Thyroid gland (tissue), 4 donors: ENCODE measurements at regions not wholly inside any gene's neighbourhood (a gene's known extent, or its start where the extent isn't known, plus 50 kb on each side); places are given as distances from the start of the nearest gene placed in this dataset.

Experiments used
- DNase-seq, 2 donors: peaks; one replicate each; pipeline ENCODE4 v3.0.0-alpha.2; 2019
- H3K27ac ChIP-seq, 3 donors: fragments of 200-600 bp; sonication (generic); 1 replicate in 2 of 3; 2 replicates in 1 of 3; pipeline ENCODE4 v1.5.1; 2016 to 2019; ENCODE audit warnings: mild to moderate bottlenecking in 1 of 3, moderate library complexity in 1 of 3
- H3K27me3 ChIP-seq: fragments of 200-600 bp; sonication (generic); one replicate; pipeline ENCODE4 v1.5.1; 2019
- H3K36me3 ChIP-seq, 2 donors: fragments of 200-600 bp; sonication (generic); one replicate each; pipeline ENCODE4 v1.5.1; 2016 to 2019
- H3K4me1 ChIP-seq, 2 donors: fragments of 200-600 bp; sonication (generic); one replicate each; pipeline ENCODE4 v1.5.1; 2017 to 2019
- H3K4me3 ChIP-seq, 3 donors: fragments of 200-600 bp; sonication (generic); replicated peaks in 1 of 3; 1 replicate in 2 of 3; 2 replicates in 1 of 3; pipeline ENCODE4 v1.5.1; 2016; ENCODE audit warnings: mild to moderate bottlenecking in 1 of 3
- H3K9me3 ChIP-seq: fragments of 200-600 bp; sonication (generic); one replicate; pipeline ENCODE4 v1.5.1; 2017
- POLR2A ChIP-seq, 2 donors: fragments of 450-650 bp; IDR thresholded peaks; one replicate each; pipeline ENCODE4 v1.6.1; 2017; ENCODE audit warnings: antibody characterized with exemption in 2 of 2, mild to moderate bottlenecking in 2 of 2, moderate library complexity in 1 of 2
- WGBS, 2 donors: methylation state at CpG; one replicate each; pipeline ENCODE4 v1.1.5; 2017; 5-methylcytosine and 5-hydroxymethylcytosine counted together
- intact Hi-C: fragments of 100-400 bp; cut with DNase I; formaldehyde crosslinking; loops from one replicate; pipeline ENCODE4 v1.15.1; 2023
- TF ChIP-seq, protein P1 (sequence below), 6 experiments: fragments of 200-600 bp in 3 of 6; fragments of 450-650 bp in 3 of 6; sonication (generic) in 3 of 6; IDR thresholded peaks; one replicate each; pipeline ENCODE4 v1.5.1; 2016 to 2019; ENCODE audit warnings: antibody characterized with exemption in 6 of 6, mild to moderate bottlenecking in 2 of 6, inconsistent platforms in 1 of 6, moderate library complexity in 1 of 6

- TF ChIP-seq POLR2A (IDR thresholded peaks at IDR 0.05), result no peak
- TF ChIP-seq, protein P1, sequence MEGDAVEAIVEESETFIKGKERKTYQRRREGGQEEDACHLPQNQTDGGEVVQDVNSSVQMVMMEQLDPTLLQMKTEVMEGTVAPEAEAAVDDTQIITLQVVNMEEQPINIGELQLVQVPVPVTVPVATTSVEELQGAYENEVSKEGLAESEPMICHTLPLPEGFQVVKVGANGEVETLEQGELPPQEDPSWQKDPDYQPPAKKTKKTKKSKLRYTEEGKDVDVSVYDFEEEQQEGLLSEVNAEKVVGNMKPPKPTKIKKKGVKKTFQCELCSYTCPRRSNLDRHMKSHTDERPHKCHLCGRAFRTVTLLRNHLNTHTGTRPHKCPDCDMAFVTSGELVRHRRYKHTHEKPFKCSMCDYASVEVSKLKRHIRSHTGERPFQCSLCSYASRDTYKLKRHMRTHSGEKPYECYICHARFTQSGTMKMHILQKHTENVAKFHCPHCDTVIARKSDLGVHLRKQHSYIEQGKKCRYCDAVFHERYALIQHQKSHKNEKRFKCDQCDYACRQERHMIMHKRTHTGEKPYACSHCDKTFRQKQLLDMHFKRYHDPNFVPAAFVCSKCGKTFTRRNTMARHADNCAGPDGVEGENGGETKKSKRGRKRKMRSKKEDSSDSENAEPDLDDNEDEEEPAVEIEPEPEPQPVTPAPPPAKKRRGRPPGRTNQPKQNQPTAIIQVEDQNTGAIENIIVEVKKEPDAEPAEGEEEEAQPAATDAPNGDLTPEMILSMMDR (IDR thresholded peaks at IDR 0.05), result no peak
- no peak overlapping the region for H3K27ac ChIP-seq
- DNase-seq, result no peak
- no peaks in the 10 kb centered on the region for H3K4me1 ChIP-seq
- intact Hi-C loops, result no loop called here
- no peaks in the 10 kb centered on the region for H3K36me3 ChIP-seq
- H3K4me3 ChIP-seq, result no peak overlapping the region
- H3K27me3 ChIP-seq, result no peaks in the 10 kb centered on the region
- no peaks in the 10 kb centered on the region for H3K9me3 ChIP-seq
Measured at GRCh38 chr12:63056649-63057048, 94.4 kb downstream of the AVPR1A start.

DNA sequence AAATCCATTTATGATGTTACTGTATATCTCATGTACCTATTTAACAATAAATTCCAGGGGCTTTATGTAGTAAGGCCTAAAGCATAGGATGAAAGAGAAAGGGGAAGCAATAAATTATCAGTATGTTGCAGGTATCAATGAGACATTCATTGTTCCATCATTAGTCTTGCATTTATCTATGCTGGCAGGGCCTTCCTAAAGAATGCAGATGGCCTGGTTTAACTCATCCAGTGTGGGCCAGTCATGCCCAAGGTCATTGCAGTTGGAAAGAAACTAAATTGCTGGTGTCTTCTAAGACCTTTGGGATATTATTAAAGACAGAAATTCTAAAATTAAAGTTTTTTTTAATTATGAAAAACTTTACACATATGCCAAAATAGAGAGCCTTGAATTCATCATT is 98.3 kb downstream of the AVPR1A start:
- intact Hi-C loops, result no loop called here
- Histone ChIP-seq H3K9me3 (no peaks in the 10 kb centered on the region), H3K36me3 (no peaks in the 10 kb centered on the region), H3K4me1 (no peaks in the 10 kb centered on the region), H3K27ac (no peak overlapping the region), H3K4me3 (no peak overlapping the region), H3K27me3 (no peaks in the 10 kb centered on the region)
- no peak for TF ChIP-seq POLR2A (IDR thresholded peaks at IDR 0.05)
- TF ChIP-seq, protein P1 (IDR thresholded peaks at IDR 0.05), result no peak
- no peak for DNase-seq

DNA sequence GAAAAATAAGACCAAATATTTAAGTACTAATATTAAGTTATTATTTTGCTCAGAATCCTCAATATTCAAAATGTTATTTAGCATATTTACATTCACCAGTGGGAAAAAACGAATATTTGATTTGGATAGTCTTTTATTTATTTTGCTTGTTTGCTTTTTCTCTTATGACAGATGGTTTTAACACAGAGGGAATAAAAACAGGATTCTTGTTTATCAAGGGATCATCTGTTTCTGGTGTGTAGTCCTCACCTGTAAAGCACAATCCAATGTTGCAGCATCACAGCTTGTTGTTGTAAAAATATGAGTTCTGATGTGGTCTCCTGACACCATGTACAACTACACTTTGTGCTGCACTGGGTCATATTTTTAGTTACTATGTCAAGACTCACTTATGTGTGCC is 103.9 kb downstream of the AVPR1A start:
- no peak for TF ChIP-seq POLR2A (IDR thresholded peaks at IDR 0.05)
- TF ChIP-seq, protein P1 (IDR thresholded peaks at IDR 0.05), result no peak

DNA sequence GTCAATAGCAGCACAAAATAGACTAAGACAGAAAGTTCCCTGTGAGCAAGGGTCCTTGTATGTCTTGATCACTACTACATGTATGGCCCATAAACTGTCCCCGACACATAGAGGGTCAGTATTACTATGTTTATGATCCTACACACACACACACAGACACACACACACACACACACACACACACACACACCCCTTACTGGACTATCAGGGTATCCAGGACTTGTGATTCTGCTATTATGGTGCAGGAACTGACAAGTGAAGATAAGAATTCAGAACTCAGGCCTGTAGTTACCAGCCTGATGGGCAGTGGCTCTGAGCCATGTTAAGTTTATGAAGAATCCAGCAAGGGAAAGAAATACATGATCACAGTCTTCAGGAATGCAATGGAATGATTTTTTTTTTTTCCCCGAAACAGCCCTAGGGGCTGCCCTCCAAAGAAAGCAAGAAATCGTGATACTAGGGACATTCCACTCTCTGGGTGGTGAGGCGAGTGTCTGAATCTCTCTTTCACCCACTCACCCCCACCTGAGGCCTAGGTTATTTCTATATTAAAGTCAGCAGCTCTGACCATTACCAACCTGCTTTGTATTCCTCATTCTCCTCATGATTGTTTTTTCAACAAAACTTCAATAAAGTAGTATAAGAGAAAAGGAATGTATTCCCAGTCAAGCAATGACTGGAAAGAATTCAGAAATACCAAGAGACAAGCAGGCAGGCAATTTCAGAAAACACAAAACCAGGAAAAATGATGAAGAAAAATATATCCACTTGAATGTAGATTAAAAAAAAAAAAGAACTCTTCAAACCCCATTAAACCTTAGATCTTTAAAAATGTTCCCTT is 105.8 kb downstream of the AVPR1A start:
- Histone ChIP-seq H3K27ac (no peak overlapping the region), H3K36me3 (no peaks in the 10 kb centered on the region), H3K27me3 (no peaks in the 10 kb centered on the region), H3K4me3 (no peak overlapping the region), H3K4me1 (no peaks in the 10 kb centered on the region), H3K9me3 (no peaks in the 10 kb centered on the region)
- WGBS, 2 donors, result 66 to 79% methylated on average over 4 of the region's 4 CpGs
- intact Hi-C loops, result no loop called here
- no peak for TF ChIP-seq POLR2A (IDR thresholded peaks at IDR 0.05)
- TF ChIP-seq, protein P1 (IDR thresholded peaks at IDR 0.05), result no peak
- no peak for DNase-seq

More for the DNA sequence above, 103.9 kb downstream of the AVPR1A start:
- DNase-seq, result no peak
- Histone ChIP-seq H3K4me3 (no peak overlapping the region), H3K4me1 (no peaks in the 10 kb centered on the region), H3K9me3 (no peaks in the 10 kb centered on the region), H3K27me3 (no peaks in the 10 kb centered on the region), H3K27ac (no peak overlapping the region), H3K36me3 (no peaks in the 10 kb centered on the region)
- WGBS, 2 donors, result 0% methylated on average over 1 of the region's 1 CpG
- intact Hi-C loops, result no loop called here

- Histone ChIP-seq H3K27me3 (no peaks in the 10 kb centered on the region), H3K27ac (no peak overlapping the region), H3K4me3 (no peak overlapping the region), H3K4me1 (no peaks in the 10 kb centered on the region), H3K36me3 (no peaks in the 10 kb centered on the region), H3K9me3 (no peaks in the 10 kb centered on the region)
- WGBS, 2 donors, result 63 to 81% methylated on average over 1 of the region's 1 CpG
- TF ChIP-seq, protein P1 (IDR thresholded peaks at IDR 0.05), result no peak
- TF ChIP-seq POLR2A (IDR thresholded peaks at IDR 0.05), result no peak
- intact Hi-C loops, result no loop called here
- no peak for DNase-seq
Measured at GRCh38 chr12:63042646-63043045, 107.7 kb upstream of the PPM1H start.
